HG03457 (cell line): ENCODE measurements at regions not wholly inside any gene's neighbourhood (a gene's known extent, or its start where the extent isn't known, plus 50 kb on each side); places are given as distances from the start of the nearest gene placed in this dataset.

ENCODE experiments used
- ATAC-seq: cut with Tn5 transposase; IDR thresholded peaks from one replicate; pipeline ENCODE4 v1.9.1; 2021; ENCODE audit warnings: moderate number of reproducible peaks; ENCODE audit not compliant: unreplicated experiment

- ATAC-seq: no peak
These were observed 67.6 kb upstream of the AMPD3 start for GRCh38 chr11:10387206-10388083.

DNA sequence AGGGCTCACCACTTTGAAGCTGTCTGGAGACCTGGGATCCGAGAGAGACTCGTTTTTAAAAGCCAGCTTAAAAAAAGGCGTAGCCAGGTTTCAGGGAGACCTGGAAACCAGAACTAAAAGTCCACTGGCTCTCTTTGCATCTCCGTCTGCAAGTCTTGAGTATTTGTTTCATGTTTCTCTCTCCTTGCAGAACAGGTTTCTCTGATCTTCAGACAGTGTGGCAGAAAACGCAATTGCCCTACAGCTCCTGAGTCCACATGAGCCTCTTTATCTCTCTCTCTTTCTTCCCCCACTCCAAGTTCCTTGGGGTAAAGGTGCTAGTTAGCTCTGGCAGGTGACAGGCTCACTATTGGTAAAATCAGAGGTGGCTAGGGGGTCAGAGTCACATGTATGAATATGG, 67.0 kb upstream of the AMPD3 start:
- ATAC-seq: no peak

DNA sequence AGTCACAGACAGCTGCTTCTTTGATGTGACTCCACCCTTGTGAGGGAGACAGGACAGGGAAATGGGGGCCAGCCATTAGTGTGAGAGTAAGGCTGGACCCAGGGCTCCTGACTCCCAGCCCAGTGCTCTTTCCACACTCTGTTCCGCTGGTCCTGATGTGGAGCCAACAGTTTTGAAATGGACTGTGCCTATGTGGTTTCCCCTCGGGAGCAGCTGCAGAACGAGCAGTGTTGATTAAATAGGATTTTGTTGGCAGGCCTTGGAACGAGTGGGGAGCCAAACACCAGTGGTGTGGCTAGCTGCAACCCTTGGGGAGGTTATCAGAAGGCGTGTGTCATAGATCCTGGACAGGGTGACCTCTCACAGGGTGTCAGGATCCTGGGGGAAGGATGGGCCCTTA, 66.5 kb upstream of the AMPD3 start:
- no peak for ATAC-seq

GRCh38 chr11:10390375-10390774, 64.7 kb upstream of the AMPD3 start:
- no peak for ATAC-seq

- ATAC-seq: no peak
These were observed 62.7 kb upstream of the AMPD3 start for GRCh38 chr11:10392095-10393079.

GRCh38 chr11:10394229-10395101, 60.6 kb upstream of the AMPD3 start:
- no peak for ATAC-seq

DNA sequence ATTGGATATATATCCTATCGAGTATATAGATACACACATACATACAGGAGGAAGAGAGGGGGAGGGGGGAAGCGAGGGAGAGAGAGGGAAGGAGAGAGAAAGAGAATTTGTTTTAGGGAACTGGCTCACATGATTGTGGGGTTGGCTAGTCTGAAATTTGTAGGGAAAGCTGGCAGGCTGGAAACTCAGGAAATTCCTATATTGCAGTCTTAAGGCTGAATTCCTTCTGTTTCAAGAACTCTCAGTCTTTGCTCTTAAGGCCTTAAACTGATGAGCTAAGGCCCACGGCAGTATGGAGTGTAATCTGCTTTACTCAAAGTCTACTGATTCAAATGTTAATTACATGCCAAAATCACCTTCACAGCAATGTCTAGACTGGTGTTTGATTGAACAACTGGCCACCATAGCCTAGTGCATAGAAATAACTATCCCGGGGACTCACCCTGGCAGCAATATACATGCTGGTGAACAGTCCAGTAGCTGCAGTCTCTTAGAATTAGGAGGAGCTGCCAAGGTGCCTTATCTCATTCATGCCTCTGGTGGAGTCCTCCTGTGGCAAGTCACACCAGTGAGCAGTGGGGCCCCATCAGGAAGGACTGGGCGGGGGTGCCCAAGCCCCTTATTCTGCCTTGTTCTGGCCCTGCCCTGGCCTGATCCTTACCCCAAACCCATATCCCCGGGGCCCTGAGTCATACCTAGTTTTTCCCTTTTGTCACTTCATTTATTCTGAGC, 59.7 kb upstream of the AMPD3 start:
- no peak for ATAC-seq

- no peak for ATAC-seq
These were observed 58.3 kb upstream of the AMPD3 start for GRCh38 chr11:10396771-10397170.

DNA sequence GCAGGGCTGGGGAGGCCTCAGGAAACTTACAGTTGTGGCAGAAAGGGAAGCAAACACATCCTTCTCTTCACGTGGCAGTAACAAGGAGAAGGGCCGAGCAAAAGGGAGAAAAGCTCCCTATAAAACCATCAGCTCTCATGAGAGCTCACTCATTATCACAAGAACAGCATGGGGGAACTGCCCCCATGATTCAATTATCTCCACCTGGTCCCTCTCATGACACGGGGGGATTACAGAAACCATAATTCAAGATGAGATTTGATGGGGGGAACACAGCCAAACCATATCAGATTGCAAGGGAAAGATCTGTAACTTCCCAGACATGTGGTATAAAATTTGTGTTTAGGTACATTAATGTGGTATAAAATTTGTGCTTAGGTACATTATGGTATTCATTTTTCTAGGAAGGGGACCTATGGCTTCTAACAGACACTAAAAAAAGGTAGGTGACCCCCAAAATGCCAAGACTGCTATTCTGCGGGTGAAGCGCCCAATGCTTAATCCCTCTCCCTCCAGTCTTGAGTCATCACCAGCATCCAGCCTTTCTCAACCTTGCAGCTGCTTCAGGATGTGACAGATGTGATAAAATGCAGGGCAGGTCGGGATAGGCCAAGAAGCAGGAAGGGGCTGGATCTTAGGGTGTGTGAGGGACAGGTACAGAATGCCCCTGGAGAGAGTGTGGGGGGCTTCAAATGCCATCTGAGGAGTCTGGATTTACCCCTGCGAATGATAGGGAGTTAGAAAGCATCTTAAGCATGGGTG, 57.7 kb upstream of the AMPD3 start:
- ATAC-seq: no peak

DNA sequence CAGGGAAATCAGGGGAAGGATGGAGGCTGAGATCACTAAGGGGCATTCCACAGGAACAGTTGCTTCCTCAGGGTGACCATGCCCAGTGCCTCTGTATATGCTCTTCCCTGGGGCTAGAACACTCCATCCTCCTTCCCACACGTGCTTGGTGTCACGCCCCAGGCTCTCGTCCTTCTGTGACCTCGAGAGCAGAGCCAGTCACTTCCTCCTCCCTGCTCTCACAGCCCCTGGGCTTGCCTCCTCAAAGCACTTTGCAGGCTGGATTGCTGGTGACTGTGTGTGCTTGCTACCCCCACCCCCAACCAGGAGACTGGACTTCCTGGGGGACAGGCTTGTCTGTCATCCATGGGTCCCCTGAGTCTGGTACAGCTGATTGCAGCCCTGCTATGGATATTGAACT, 56.5 kb upstream of the AMPD3 start:
- no peak for ATAC-seq

DNA sequence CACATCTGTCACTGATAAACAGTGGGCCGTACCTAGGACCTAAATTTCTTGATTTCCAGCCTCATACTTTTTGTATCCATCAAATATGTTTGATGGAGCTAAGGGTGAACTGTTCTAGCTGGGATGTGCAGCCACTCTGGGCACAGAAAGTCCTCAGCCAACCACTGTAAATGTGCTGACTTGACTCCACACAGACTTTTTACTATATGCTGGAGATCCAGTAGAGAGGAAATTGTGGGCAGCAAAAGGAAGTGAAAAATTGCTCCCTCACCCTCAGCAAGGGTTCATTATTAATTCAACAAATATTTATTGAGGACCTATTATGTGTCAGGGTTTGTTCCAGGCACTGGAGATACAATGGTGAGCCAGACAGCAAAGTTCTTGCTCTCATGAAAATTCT, 54.2 kb upstream of the AMPD3 start:
- ATAC-seq: no peak

GRCh38 chr11:10401256-10401655, 53.8 kb upstream of the AMPD3 start:
- ATAC-seq: no peak

- ATAC-seq: no peak
These were observed 53.2 kb upstream of the AMPD3 start for GRCh38 chr11:10401696-10402392.
